ENCODE measurements at regions not wholly inside any gene's neighbourhood (a gene's known extent, or its start where the extent isn't known, plus 50 kb on each side); places are given as distances from the start of the nearest gene placed in this dataset.

- no peak for DNase-seq (ENCODE audit: low spot score)
Measured at GRCh38 chr11:126129727-126130671, 67.3 kb upstream of the CDON start.

- no peak for DNase-seq (ENCODE audit: low spot score)
Measured at GRCh38 chr11:126127898-126128297, 65.2 kb upstream of the CDON start.

DNA sequence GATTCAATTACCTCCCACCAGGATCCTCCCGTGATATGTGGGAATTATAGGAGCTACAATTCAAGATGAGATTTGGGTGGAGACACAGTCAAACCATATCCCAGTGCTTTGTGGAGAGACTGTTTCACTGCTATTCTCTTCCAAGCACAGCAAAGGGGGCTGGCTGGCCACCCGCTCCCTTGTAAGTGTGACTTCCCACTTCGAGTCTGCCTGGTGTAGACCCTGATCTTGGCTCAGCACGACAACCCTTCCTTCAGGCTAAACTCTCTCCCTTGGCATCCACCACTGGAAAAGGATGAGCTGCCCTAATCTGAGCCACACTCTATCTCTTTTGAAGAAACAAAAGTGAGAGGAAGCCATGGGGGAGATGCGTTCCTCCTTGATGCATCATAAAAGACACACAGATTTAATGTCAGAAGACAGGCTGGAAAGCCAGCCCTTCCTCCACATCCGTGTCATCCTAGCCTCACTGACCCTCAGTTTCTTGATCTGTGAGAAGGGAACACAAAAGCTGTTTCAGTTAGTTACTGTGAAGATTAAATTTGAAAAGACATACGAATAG is 64.7 kb upstream of the CDON start:
- DNase-seq (ENCODE audit: low spot score): no peak

DNA sequence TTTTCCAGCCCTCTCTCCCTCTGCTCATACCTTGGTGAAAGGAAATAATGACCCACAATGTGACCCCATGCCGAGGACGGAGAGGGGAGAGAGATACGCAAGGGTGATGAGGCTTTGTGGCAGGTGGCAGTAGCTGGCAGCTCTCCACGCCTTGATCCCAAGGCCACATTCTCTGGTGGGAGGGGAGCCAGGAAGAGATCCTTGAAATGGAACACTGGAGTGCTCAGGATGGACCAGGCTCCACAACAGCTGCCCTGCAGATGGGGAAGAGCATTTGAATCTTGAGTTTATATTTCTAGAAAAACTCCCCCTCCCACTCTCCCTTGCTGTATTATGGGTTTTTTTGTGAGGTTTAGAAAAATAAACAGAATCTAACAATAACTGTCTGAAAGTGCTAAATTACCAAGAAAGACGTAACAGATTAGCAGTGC is 61.6 kb upstream of the CDON start:
- no peak for DNase-seq (ENCODE audit: low spot score)

DNA sequence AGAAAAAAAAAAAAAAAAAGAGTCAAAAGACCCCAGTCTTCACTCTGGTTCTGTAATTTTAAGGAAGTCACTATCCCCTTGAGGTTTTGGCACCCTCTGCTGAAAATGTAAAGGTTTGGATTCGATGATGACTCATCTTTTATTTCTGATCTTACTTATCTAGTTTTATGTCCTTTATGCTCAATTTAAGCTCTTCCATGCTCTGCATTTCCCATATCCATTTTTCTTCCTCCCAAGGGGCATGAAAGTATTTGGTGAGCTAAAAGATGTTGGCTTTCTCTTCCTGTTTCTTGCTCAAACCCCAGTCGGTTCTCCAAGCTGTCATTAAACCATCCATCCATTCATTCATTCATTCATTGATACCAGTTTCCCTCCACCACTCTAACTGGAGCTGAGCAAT is 61.0 kb upstream of the CDON start:
- no peak for DNase-seq (ENCODE audit: low spot score)

GRCh38 chr11:126122863-126123262 is 60.2 kb upstream of the CDON start:
- no peak for DNase-seq (ENCODE audit: low spot score)

DNA sequence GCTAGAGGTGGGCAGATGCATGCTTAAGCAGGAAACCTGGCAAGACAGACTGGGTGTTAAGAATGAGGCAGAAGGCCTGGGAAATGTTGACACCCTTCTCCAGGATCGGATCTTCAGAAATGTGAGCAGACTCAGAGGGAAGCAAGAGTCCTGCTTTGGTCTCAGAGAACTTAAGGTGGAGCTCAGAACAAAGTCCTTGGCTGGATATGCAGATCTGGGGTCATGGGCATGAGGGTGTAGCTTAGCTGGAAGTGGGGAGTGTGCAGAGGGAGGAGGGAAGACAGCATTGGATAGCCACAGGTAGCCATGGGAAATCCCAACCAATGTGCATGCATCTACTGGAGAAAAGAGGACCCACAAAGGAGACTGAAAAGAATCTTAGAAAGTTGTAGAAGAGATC is 58.6 kb upstream of the CDON start:
- DNase-seq (ENCODE audit: low spot score): no peak

DNA sequence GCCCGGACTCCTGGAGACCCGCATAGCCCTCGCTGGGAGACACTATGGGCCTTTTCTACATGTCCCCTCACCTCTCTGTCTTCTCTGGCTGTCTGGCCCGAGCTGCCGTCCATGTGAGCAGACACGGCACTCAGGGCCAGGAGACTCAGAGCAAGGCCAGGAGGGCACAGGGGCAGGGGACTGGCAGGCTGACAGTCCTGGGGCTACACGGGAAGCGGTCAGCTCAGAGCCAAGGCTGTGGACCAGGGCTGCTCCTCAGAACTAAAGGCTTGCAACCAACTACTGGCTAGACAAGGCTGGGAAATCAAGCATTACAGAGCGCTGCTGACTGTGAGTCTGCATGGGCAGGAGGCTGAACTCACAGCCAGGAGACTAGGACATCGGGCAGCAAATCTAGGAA is 56.1 kb upstream of the CDON start:
- no peak for DNase-seq (ENCODE audit: low spot score)

DNA sequence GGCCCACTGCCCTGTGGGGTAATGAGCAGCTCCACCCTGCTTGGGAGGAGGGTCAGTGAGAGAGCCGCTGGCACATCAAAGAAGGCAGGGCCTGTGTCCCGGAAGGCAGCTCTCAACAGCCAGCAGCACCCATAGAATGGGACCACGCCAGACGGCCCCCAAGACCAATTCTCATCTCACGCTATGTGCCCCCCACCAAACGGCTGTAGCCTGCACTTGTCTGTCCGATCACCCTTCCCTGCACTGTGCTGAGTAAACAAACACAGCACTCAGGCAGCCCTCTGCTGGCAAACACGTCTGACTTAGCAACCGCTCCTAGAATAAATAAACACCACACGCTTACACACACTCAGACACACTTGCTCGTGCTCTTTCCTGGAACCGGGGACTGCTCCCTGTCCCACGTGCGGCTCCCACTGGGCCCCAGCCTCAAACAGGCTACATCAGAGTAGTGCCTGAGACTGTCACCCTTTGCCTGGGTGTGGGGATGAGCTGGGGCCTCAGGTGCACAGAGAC is 53.2 kb upstream of the CDON start:
- peak; percentile 80 for DNase-seq (ENCODE audit: low spot score)

GRCh38 chr11:126115127-126115495 is 52.4 kb upstream of the CDON start:
- no peak for DNase-seq (ENCODE audit: low spot score)

GRCh38 chr11:126114486-126115126 is 51.9 kb upstream of the CDON start:
- DNase-seq (ENCODE audit: low spot score): no peak

- DNase-seq (ENCODE audit: low spot score): no peak
Measured at GRCh38 chr11:126113963-126114362, 51.3 kb upstream of the CDON start.

DNA sequence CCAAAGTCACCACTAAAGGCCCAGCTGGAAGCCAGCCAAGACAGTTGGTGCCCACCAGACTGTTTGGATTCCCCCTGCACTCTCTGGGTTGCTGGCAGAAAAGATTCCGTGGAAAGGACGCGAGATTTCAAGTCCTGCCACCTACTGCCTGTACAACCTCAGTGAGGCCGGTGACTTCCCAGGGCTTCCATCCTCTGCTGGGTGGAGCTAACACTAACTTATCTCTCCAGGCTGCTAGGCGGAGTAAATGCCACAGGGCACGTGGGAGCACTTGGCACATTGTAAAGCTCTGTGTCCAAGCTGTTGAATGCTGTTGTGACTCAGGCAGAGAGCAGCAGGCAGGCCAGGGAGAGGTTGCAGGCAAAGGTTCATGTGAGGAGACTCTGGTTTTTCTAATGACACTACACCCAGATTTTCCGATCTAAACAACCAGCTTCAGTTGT is 50.9 kb upstream of the CDON start:
- peak; percentile 93 for DNase-seq (ENCODE audit: low spot score)

DNA sequence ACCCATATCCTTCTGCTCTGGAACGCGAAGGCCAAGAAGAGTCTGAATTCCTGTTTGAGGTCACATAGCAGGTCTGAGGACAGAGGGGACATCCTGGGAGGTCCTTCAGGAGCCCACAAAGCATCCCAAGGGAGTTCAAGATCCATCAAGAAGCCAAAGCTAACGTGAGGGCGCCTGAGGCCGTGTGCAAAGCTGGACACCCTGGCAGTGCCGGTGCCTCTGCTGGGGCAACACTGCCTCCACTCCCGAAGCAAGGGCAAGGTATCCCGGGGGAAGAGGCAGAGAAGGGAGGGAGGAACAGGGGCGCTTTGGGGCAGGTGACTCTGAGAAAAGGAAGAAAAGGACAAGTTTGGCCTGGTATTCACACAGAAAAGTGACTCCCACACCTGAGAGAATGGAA is 50.3 kb upstream of the CDON start:
- no peak for DNase-seq (ENCODE audit: low spot score)

DNA sequence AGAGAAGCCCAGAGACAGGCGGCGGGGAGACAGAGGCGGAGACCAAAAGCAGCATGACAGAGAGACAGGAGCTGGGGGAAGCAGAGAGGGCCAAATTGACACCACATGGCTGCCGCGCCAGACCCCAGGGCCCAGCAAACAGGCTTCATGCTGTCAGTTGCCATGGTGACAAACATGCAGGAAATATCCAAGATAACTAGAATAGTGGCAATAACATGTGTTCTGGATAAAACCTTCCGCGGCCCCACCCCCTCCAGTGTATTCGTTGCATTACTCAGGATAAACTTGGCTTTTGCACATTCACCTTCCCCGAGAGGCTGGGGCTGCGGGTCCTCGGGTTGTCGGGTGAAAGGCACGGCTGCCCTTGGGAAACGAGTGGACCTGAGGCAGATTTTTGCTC is 49.9 kb upstream of the CDON start:
- DNase-seq (ENCODE audit: low spot score): no peak

All from ureter (tissue), 1 donor.